Caco-2 (cell line): ENCODE measurements at regions not wholly inside any gene's neighbourhood (a gene's known extent, or its start where the extent isn't known, plus 50 kb on each side); places are given as distances from the start of the nearest gene placed in this dataset.

Experiments used
- BruUV-seq: library from RNA; stranded (reverse); fragments of 400-500 nt; replicated peaks from 2 replicates; lab custom pipeline; 2021; lab: Mats Ljungman, UMichigan
- CTCF ChIA-PET: fragments of 300-600 bp; sonication (Branson Sonifier 250); formaldehyde crosslinking; loops from one replicate; lab custom pipeline; 2022; ENCODE audit warnings: antibody characterized with exemption; lab: Charles Lee
- POLR2A ChIA-PET: fragments of 300-600 bp; sonication (Branson Sonifier 250); formaldehyde crosslinking; loops from one replicate; lab custom pipeline; 2022; ENCODE audit warnings: antibody characterized with exemption; lab: Charles Lee
- DNase-seq, 2 experiments: peaks; one replicate each; pipeline versions ENCODE4 v3.0.0 to v3.0.0-alpha.2; 2020 to 2022
- H3K27me3 ChIP-seq: replicated peaks from 2 replicates; pipeline ENCODE4 v1.6.0; 2011; ENCODE audit warnings: low read length; ENCODE audit not compliant: control insufficient read depth, insufficient read depth
- H3K36me3 ChIP-seq: 2 replicates; pipeline ENCODE4 v1.5.1; 2011; ENCODE audit warnings: low read length; ENCODE audit not compliant: control insufficient read depth, insufficient read depth
- H3K4me1 ChIP-seq: fragments of 250-450 bp; sonication (Bioruptor Pico); 2 replicates; pipeline ENCODE4 v1.5.1; 2020; ENCODE audit warnings: mild to moderate bottlenecking
- H3K4me3 ChIP-seq: 2 replicates; pipeline ENCODE4 v1.5.1; 2011; ENCODE audit warnings: low read depth, mild to moderate bottlenecking, control low read depth, low read length
- H3K9me3 ChIP-seq: fragments of 250-450 bp; sonication (Bioruptor Pico); 2 replicates; pipeline ENCODE4 v1.5.1; 2020; ENCODE audit warnings: mild to moderate bottlenecking, moderate library complexity
- H3K27ac Mint-ChIP-seq: one replicate; pipeline ENCODE4 v1.8.0; 2022; ENCODE audit warnings: mixed read lengths; ENCODE audit not compliant: unreplicated experiment
- H3K27me3 Mint-ChIP-seq: one replicate; pipeline ENCODE4 v1.8.0; 2022; ENCODE audit warnings: mixed read lengths; ENCODE audit not compliant: insufficient read depth, unreplicated experiment
- H3K36me3 Mint-ChIP-seq: one replicate; pipeline ENCODE4 v1.8.0; 2022; ENCODE audit warnings: mild to moderate bottlenecking, mixed read lengths; ENCODE audit not compliant: insufficient read depth, unreplicated experiment
- H3K4me1 Mint-ChIP-seq: one replicate; pipeline ENCODE4 v1.8.0; 2022; ENCODE audit warnings: low read depth, mixed read lengths; ENCODE audit not compliant: unreplicated experiment
- H3K4me3 Mint-ChIP-seq: one replicate; pipeline ENCODE4 v1.8.0; 2022; ENCODE audit warnings: mild to moderate bottlenecking, moderate library complexity, mixed read lengths; ENCODE audit not compliant: unreplicated experiment
- H3K9me3 Mint-ChIP-seq: one replicate; pipeline ENCODE4 v1.8.0; 2022; ENCODE audit warnings: mixed read lengths; ENCODE audit not compliant: unreplicated experiment
- intact Hi-C: fragments of 100-400 bp; cut with micrococcal nuclease; formaldehyde crosslinking; loops from one replicate; pipeline ENCODE4 v1.10.0; 2022; ENCODE audit not compliant: unreplicated experiment
- TF ChIP-seq, protein P1 (sequence below), 2 experiments: fragments of 200-600 bp in 1 of 2; IDR thresholded peaks; 1 replicate in 1 of 2; 2 replicates in 1 of 2; pipeline versions ENCODE4 v1.5.1 to v1.8.0; 2011 to 2022; ENCODE audit warnings: antibody characterized with exemption in 1 of 2, control low read depth in 1 of 2, inconsistent platforms in 1 of 2, low read depth in 1 of 2, low read length in 1 of 2, mild to moderate bottlenecking in 1 of 2, moderate library complexity in 1 of 2; ENCODE audit not compliant: insufficient read depth in 1 of 2, severe bottlenecking in 1 of 2, unreplicated experiment in 1 of 2

- Histone ChIP-seq H3K4me3 (no peak overlapping the region), H3K27me3 (no peaks in the 10 kb centered on the region), H3K4me1 (no peaks in the 10 kb centered on the region), H3K9me3 (no peaks in the 10 kb centered on the region; the same call in 1 of the 2 replicates), H3K36me3 (no peaks in the 10 kb centered on the region)
- intact Hi-C loops, result no loop called here
- no TSS peak for BruUV-seq
- Mint-ChIP-seq H3K36me3 (no peaks in the 10 kb centered on the region), H3K4me1 (no peaks in the 10 kb centered on the region), H3K27me3 (peaks cover 4% of the 10 kb centered on the region), H3K9me3 (no peaks in the 10 kb centered on the region), H3K27ac (no peak overlapping the region), H3K4me3 (no peak overlapping the region)
- ChIA-PET POLR2A (no interaction called here), CTCF (no interaction called here)
- no peak for DNase-seq
- TF ChIP-seq, protein P1, sequence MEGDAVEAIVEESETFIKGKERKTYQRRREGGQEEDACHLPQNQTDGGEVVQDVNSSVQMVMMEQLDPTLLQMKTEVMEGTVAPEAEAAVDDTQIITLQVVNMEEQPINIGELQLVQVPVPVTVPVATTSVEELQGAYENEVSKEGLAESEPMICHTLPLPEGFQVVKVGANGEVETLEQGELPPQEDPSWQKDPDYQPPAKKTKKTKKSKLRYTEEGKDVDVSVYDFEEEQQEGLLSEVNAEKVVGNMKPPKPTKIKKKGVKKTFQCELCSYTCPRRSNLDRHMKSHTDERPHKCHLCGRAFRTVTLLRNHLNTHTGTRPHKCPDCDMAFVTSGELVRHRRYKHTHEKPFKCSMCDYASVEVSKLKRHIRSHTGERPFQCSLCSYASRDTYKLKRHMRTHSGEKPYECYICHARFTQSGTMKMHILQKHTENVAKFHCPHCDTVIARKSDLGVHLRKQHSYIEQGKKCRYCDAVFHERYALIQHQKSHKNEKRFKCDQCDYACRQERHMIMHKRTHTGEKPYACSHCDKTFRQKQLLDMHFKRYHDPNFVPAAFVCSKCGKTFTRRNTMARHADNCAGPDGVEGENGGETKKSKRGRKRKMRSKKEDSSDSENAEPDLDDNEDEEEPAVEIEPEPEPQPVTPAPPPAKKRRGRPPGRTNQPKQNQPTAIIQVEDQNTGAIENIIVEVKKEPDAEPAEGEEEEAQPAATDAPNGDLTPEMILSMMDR (IDR thresholded peaks at IDR 0.05; ENCODE audit: insufficient read depth in 1 of 2, low read depth in 1 of 2, low read length in 1 of 2, severe bottlenecking in 1 of 2, unreplicated experiment in 1 of 2), result no peak
These were observed 279.9 kb downstream of the UQCRFS1 start for GRCh38 chr19:28933039-28933438.

- intact Hi-C loops, result no loop called here
These were observed 280.5 kb downstream of the UQCRFS1 start for GRCh38 chr19:28932446-28932845.

GRCh38 chr19:28929006-28929405 lies 283.9 kb downstream of the UQCRFS1 start:
- POLR2A ChIA-PET, result no interaction called here

More at GRCh38 chr19:28932446-28932845, 280.5 kb downstream of the UQCRFS1 start:
- Mint-ChIP-seq H3K4me1 (no peaks in the 10 kb centered on the region), H3K27ac (no peak overlapping the region), H3K9me3 (no peaks in the 10 kb centered on the region), H3K27me3 (peaks cover 4% of the 10 kb centered on the region), H3K36me3 (no peaks in the 10 kb centered on the region), H3K4me3 (no peak overlapping the region)
- TF ChIP-seq, protein P1 (IDR thresholded peaks at IDR 0.05; ENCODE audit: insufficient read depth in 1 of 2, low read depth in 1 of 2, low read length in 1 of 2, severe bottlenecking in 1 of 2, unreplicated experiment in 1 of 2), result no peak
- Histone ChIP-seq H3K4me1 (no peaks in the 10 kb centered on the region), H3K27me3 (no peaks in the 10 kb centered on the region), H3K36me3 (no peaks in the 10 kb centered on the region), H3K4me3 (no peak overlapping the region), H3K9me3 (no peaks in the 10 kb centered on the region; the same call in 1 of the 2 replicates)
- DNase-seq, result no peak
- ChIA-PET CTCF (no interaction called here), POLR2A (no interaction called here)
- no TSS peak for BruUV-seq

More at GRCh38 chr19:28929006-28929405, 283.9 kb downstream of the UQCRFS1 start:
- CTCF ChIA-PET, result no interaction called here
- Mint-ChIP-seq H3K9me3 (no peaks in the 10 kb centered on the region), H3K36me3 (no peaks in the 10 kb centered on the region), H3K4me3 (no peak overlapping the region), H3K27ac (no peak overlapping the region), H3K27me3 (peaks cover 4% of the 10 kb centered on the region), H3K4me1 (no peaks in the 10 kb centered on the region)
- intact Hi-C loops, result no loop called here
- Histone ChIP-seq H3K4me1 (no peaks in the 10 kb centered on the region), H3K9me3 (no peaks in the 10 kb centered on the region; the same call in 1 of the 2 replicates), H3K4me3 (no peak overlapping the region), H3K36me3 (no peaks in the 10 kb centered on the region), H3K27me3 (no peaks in the 10 kb centered on the region)
- TF ChIP-seq, protein P1 (IDR thresholded peaks at IDR 0.05; ENCODE audit: insufficient read depth in 1 of 2, low read depth in 1 of 2, low read length in 1 of 2, severe bottlenecking in 1 of 2, unreplicated experiment in 1 of 2), result no peak
- DNase-seq, result no peak
- no TSS peak for BruUV-seq
